Stomach (tissue), 8 donors: ENCODE measurements at regions not wholly inside any gene's neighbourhood (a gene's known extent, or its start where the extent isn't known, plus 50 kb on each side); places are given as distances from the start of the nearest gene placed in this dataset.
A peak's percentile ranks its signal among the peaks of the same experiment; 100 is the strongest.

Experiments used
- DNase-seq, 2 donors: peaks; one replicate each; pipeline versions ENCODE4 v3.0.0 to v3.0.0-alpha.2; 2013 to 2019
- H3K27ac ChIP-seq, 5 donors: fragments of 200-600 bp in 4 of 5; sonication (generic) in 4 of 5; one replicate each; pipeline ENCODE4 v1.5.1; 2013 to 2019; ENCODE audit warnings: mild to moderate bottlenecking in 1 of 5, moderate library complexity in 1 of 5
- H3K27me3 ChIP-seq, 3 donors: fragments of 200-600 bp; sonication (generic); one replicate each; pipeline ENCODE4 v1.5.1; 2017 to 2019; ENCODE audit warnings: mixed run types in 1 of 3
- H3K36me3 ChIP-seq, 4 donors: fragments of 200-600 bp; sonication (generic); 1 replicate in 3 of 4; 2 replicates in 1 of 4; pipeline ENCODE4 v1.5.1; 2016 to 2019
- H3K4me1 ChIP-seq, 4 donors: fragments of 200-600 bp; sonication (generic); one replicate each; pipeline ENCODE4 v1.5.1; 2016 to 2019
- H3K4me3 ChIP-seq, 4 donors: fragments of 200-600 bp; sonication (generic) in 3 of 4; one replicate each; pipeline ENCODE4 v1.5.1; 2016 to 2019; ENCODE audit warnings: mild to moderate bottlenecking in 1 of 4
- H3K9me3 ChIP-seq, 4 donors: fragments of 200-600 bp; sonication (generic); one replicate each; pipeline ENCODE4 v1.5.1; 2016 to 2019
- EP300 ChIP-seq: sonication (generic); formaldehyde crosslinking; IDR thresholded peaks from one replicate; pipeline ENCODE4 v1.6.1; 2017; ENCODE audit warnings: antibody characterized with exemption
- POLR2A ChIP-seq, 4 donors: fragments of 450-650 bp; IDR thresholded peaks; one replicate each; pipeline ENCODE4 v1.6.1; 2016; ENCODE audit warnings: antibody characterized with exemption in 4 of 4, control low read depth in 2 of 4, mild to moderate bottlenecking in 1 of 4, moderate library complexity in 1 of 4
- POLR2AphosphoS5 ChIP-seq, 3 donors: sonication (generic); formaldehyde crosslinking; IDR thresholded peaks; one replicate each; pipeline ENCODE4 v1.6.1; 2016; ENCODE audit warnings: antibody characterized with exemption in 3 of 3
- WGBS, 5 donors: extraction: QIAGEN DNeasy Blood & Tissue Kit in 3 of 5; methylation state at CpG; one replicate each; pipeline versions ENCODE4 v1.1.5 to v1.1.7; 2013 to 2018; 5-methylcytosine and 5-hydroxymethylcytosine counted together
- intact Hi-C: fragments of 100-400 bp; cut with DNase I; formaldehyde crosslinking; loops from one replicate; pipeline ENCODE4 v1.15.1; 2023; ENCODE audit warnings: low total_unique reads
- TF ChIP-seq, protein P1 (sequence below), 7 experiments: fragments of 450-650 bp in 4 of 7; fragments of 200-600 bp in 3 of 7; sonication (generic) in 3 of 7; IDR thresholded peaks; one replicate each; pipeline ENCODE4 v1.5.1; 2016 to 2019; ENCODE audit warnings: antibody characterized with exemption in 7 of 7, control low read depth in 2 of 7, mild to moderate bottlenecking in 1 of 7
- donor health status: healthy with polysubstance abuse.
- donor health status: Bipolar disorder and iron deficiency.
- donor health status: healthy.

DNA sequence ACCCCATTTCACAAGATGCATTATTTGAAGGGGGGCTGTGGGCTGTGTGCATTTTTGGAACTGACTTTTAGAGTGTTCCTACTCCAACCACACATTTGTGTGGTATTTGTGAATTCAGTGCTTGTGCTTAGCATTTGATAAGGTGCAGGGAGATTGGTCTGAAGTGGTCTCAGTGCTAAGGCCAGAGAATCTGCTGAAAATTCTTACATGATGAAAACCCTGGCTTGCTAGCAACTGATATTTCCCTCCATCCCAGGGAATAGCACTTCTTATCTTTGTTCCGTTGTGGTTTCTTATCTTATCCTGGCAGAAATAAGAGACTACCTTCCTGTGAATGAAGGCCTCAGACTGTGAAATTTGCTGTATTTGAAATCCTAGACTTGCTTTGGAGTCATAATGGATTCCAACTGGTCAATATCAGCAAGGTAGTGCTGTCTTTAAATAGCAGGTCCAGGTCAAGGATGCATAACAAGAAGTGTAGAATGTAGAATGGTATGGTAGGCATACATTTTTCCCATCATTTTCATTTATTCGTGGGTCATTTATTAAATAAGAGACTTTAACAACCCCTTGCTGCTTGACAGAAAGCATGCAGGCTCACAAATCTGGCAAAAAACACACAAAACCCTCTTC lies 986.9 kb downstream of the REEP3 start:
- no peak overlapping the region for H3K27ac ChIP-seq
- no peaks in the 10 kb centered on the region for H3K9me3 ChIP-seq
- H3K4me1 ChIP-seq: no peaks in the 10 kb centered on the region
- WGBS, 5 donors: 20 to 40% (median 28%) methylated on average over 2 of the region's 2 CpGs
- TF ChIP-seq POLR2A (IDR thresholded peaks at IDR 0.05) (no peak), POLR2AphosphoS5 (IDR thresholded peaks at IDR 0.05) (no peak), EP300 (no peak)
- TF ChIP-seq, protein P1, sequence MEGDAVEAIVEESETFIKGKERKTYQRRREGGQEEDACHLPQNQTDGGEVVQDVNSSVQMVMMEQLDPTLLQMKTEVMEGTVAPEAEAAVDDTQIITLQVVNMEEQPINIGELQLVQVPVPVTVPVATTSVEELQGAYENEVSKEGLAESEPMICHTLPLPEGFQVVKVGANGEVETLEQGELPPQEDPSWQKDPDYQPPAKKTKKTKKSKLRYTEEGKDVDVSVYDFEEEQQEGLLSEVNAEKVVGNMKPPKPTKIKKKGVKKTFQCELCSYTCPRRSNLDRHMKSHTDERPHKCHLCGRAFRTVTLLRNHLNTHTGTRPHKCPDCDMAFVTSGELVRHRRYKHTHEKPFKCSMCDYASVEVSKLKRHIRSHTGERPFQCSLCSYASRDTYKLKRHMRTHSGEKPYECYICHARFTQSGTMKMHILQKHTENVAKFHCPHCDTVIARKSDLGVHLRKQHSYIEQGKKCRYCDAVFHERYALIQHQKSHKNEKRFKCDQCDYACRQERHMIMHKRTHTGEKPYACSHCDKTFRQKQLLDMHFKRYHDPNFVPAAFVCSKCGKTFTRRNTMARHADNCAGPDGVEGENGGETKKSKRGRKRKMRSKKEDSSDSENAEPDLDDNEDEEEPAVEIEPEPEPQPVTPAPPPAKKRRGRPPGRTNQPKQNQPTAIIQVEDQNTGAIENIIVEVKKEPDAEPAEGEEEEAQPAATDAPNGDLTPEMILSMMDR (IDR thresholded peaks at IDR 0.05): no peak
- no peak overlapping the region for H3K4me3 ChIP-seq
- no peaks in the 10 kb centered on the region for H3K27me3 ChIP-seq
- intact Hi-C loops: no loop called here
- H3K36me3 ChIP-seq: no peaks in the 10 kb centered on the region
- no peak for DNase-seq

DNA sequence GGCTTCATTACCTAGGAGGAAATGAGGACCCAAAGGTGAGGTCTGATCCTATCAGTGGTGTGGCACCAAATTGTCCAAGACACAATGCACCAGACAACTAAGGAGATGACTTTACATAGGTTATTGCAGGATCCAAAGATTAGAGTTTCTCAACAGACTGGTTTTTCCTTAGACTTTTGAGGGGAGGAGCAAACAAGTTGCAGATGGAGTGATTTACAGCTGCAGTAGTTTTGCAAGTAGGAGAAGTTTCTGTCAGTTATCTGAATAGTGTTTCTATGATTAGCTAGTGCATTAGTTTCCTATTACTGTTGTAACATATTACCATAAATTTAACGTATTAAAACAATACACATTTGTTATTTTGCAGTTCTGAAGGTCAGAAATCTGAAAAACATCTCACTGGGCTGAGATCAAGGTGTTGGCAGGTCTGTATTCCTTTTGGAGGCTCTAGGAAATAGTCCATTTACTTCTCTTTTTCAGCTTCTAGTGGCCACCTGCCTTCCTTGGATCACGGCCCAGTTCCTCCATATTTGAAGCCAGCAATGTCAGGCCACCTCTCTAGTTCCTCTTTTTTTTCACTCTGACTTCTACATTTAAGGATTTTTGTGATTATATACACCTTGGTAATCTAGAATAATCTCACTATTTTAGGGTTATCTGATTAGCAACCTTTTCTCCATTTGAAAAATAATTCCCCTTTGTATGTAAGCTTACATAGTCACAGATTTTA lies 994.9 kb downstream of the REEP3 start:
- Histone ChIP-seq H3K27me3 (no peaks in the 10 kb centered on the region), H3K27ac (no peak overlapping the region), H3K4me1 (no peaks in the 10 kb centered on the region), H3K36me3 (no peaks in the 10 kb centered on the region), H3K4me3 (no peak overlapping the region), H3K9me3 (no peaks in the 10 kb centered on the region)
- WGBS, 5 donors: 46 to 61% (median 54%) methylated on average over 2 of the region's 2 CpGs
- DNase-seq: peak in 1 of 2 donors; percentile 10
- TF ChIP-seq EP300: no peak
- no peak for TF ChIP-seq POLR2A (IDR thresholded peaks at IDR 0.05)
- TF ChIP-seq, protein P1 (IDR thresholded peaks at IDR 0.05): no peak
- intact Hi-C loops: no loop called here

DNA sequence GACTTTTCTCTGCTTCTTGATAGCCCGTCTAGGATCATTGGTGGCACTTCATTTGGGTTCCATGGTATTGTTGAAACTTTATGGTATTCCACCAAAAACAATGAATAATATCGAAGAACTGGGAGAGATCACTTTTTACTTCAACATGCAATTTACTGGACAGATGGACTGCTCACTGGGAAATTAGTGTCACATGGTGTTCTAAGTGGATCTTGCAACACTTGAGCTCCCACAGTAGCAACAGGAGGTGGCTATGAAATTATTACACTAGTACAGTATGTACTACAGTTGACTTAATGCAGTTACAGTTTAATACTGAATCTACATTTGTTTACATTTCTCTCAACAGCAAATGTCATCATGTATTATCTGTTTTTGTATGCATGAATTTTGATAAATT lies 997.3 kb downstream of the REEP3 start:
- H3K36me3 ChIP-seq: no peaks in the 10 kb centered on the region
- 63 to 96% (median 89%) methylated on average over 2 of the region's 2 CpGs for WGBS, 5 donors
- intact Hi-C loops: no loop called here
- H3K27me3 ChIP-seq: no peaks in the 10 kb centered on the region
- no peak overlapping the region for H3K27ac ChIP-seq
- no peaks in the 10 kb centered on the region for H3K9me3 ChIP-seq
- H3K4me1 ChIP-seq: no peaks in the 10 kb centered on the region
- DNase-seq: no peak
- no peak overlapping the region for H3K4me3 ChIP-seq
- TF ChIP-seq, protein P1 (IDR thresholded peaks at IDR 0.05): no peak
- TF ChIP-seq POLR2AphosphoS5 (IDR thresholded peaks at IDR 0.05): no peak
- no peak for TF ChIP-seq EP300

DNA sequence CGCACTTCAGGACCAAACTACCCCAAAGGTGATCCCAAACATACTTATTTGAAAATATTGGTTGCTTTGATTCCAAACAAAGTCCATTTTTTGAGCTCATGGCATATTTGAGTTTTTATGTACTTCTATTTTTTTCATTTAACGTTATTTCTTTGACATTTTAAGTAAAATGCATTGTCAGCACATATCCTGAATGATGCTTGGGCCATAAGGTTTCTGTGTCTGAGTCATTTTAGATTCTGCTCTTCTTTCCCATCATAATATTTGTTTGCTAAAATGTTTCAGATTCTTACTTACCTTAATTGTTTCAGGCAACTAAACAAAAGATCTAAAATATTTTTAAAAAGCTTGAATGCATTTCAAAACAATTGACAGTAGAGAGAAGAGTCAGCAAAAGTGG lies 998.2 kb downstream of the REEP3 start:
- Histone ChIP-seq H3K27me3 (no peaks in the 10 kb centered on the region), H3K36me3 (no peaks in the 10 kb centered on the region), H3K4me3 (no peak overlapping the region), H3K4me1 (no peaks in the 10 kb centered on the region), H3K27ac (no peak overlapping the region), H3K9me3 (no peaks in the 10 kb centered on the region)
- intact Hi-C loops: no loop called here
- DNase-seq: no peak
- 48 to 73% (median 66%) methylated on average over 2 of the region's 2 CpGs for WGBS, 5 donors
- no peak for TF ChIP-seq POLR2AphosphoS5 (IDR thresholded peaks at IDR 0.05)
- no peak for TF ChIP-seq POLR2A (IDR thresholded peaks at IDR 0.05)
- no peak for TF ChIP-seq EP300
- TF ChIP-seq, protein P1 (IDR thresholded peaks at IDR 0.05): no peak
